ENCODE measurements at regions not wholly inside any gene's neighbourhood (a gene's known extent, or its start where the extent isn't known, plus 50 kb on each side); places are given as distances from the start of the nearest gene placed in this dataset.

DNA sequence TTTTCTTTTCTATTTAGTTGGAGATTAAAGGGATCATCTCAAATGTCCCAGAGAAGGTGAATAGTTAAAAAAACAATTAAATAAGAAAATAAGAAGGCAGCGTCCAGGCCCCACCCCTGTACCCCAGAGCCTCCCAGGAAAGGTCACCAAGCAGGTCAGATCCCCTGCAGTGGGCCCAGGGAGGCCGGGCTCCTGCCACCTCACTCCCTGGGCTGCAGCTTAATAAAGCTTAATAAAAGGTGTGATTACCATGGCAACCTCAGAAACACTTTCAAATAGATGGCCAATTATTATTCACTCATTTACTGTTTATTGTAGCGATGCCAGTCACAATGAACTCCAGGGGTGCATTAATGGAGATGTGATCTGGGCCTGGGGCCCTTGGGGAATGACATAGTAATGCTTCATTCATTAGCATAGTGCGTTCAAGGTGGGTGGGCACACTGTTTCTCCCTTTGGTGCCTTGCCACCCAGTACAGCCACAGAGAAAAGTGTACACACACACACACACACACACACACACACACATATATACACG, 386.2 kb downstream of the CADM1 start:
- POLR2A ChIA-PET (ENCODE audit: unreplicated experiment): interaction anchor here (0.6 kb wide), 1 partner anchor 56 kb away, joined by 6 read pairs; no protein-coding TSS in a partner anchor

DNA sequence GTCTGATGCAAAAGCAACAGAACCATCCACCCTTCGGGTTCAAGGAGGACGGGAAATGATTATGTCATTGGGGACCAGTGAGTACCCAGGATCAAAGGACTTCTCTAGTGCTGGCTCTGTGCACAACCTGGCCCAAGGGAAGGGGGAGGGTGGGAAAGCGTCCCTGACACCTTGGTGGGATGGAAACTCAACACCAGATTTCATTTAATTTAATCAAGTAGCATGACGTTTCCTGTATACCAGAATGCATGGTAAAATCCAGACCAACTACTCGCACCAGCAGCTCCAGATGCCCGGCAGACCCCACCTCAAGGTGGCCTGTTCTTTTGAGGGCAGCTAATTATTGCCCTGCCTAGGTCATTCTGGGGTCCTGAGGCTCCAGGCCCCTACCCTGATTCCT, 385.1 kb downstream of the CADM1 start:
- no peak overlapping the region for H3K27ac ChIP-seq
- TF ChIP-seq, protein P1, sequence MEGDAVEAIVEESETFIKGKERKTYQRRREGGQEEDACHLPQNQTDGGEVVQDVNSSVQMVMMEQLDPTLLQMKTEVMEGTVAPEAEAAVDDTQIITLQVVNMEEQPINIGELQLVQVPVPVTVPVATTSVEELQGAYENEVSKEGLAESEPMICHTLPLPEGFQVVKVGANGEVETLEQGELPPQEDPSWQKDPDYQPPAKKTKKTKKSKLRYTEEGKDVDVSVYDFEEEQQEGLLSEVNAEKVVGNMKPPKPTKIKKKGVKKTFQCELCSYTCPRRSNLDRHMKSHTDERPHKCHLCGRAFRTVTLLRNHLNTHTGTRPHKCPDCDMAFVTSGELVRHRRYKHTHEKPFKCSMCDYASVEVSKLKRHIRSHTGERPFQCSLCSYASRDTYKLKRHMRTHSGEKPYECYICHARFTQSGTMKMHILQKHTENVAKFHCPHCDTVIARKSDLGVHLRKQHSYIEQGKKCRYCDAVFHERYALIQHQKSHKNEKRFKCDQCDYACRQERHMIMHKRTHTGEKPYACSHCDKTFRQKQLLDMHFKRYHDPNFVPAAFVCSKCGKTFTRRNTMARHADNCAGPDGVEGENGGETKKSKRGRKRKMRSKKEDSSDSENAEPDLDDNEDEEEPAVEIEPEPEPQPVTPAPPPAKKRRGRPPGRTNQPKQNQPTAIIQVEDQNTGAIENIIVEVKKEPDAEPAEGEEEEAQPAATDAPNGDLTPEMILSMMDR (conservative IDR thresholded peaks at IDR 0.05): no peak
- no peak for TF ChIP-seq EZH2 (IDR thresholded peaks at IDR 0.05; ENCODE audit: low read depth)
- H3K4me3 ChIP-seq: no peak overlapping the region
- H3K79me2 ChIP-seq (ENCODE audit: low read depth): no peaks in the 10 kb centered on the region
- H3F3A ChIP-seq (ENCODE audit: insufficient read depth, low read depth): no peaks in the 10 kb centered on the region
- CTCF ChIA-PET: no interaction called here
- no peaks in the 10 kb centered on the region for H3K4me1 ChIP-seq (replicated peaks; ENCODE audit: insufficient read depth)
- H2AFZ ChIP-seq: no peak overlapping the region
- BruUV-seq (replicated peaks): no TSS peak
- no peak overlapping the region for H3K4me2 ChIP-seq
- H3K9me2 ChIP-seq (ENCODE audit: insufficient read depth): no peaks in the 10 kb centered on the region
- no peak for DNase-seq
- H3K36me3 ChIP-seq (ENCODE audit: low read depth): no peaks in the 10 kb centered on the region
- intact Hi-C loops (cut with micrococcal nuclease; ENCODE audit: unreplicated experiment): no loop called here
- no peaks in the 10 kb centered on the region for H3K9me3 ChIP-seq (ENCODE audit: insufficient read depth, low read depth)
- POLR2A ChIA-PET (ENCODE audit: unreplicated experiment): no interaction called here
- no peaks in the 10 kb centered on the region; the same call in 1 of the 2 replicates for H4K20me1 ChIP-seq (ENCODE audit: insufficient read depth)
- peaks cover 11% of the 10 kb centered on the region; the same call in 1 of the 2 replicates for H3K27me3 ChIP-seq (ENCODE audit: insufficient read depth, low read depth)

More for the DNA sequence above, 386.2 kb downstream of the CADM1 start:
- Histone ChIP-seq H3F3A (ENCODE audit: insufficient read depth, low read depth) (no peaks in the 10 kb centered on the region), H3K4me3 (no peak overlapping the region), H3K27me3 (ENCODE audit: insufficient read depth, low read depth) (peaks cover 1% of the 10 kb centered on the region; the same call in 1 of the 2 replicates), H3K4me2 (no peak overlapping the region), H4K20me1 (ENCODE audit: insufficient read depth) (no peaks in the 10 kb centered on the region; the same call in 1 of the 2 replicates), H3K79me2 (ENCODE audit: low read depth) (no peaks in the 10 kb centered on the region), H2AFZ (no peak overlapping the region), H3K9me2 (ENCODE audit: insufficient read depth) (no peaks in the 10 kb centered on the region), H3K4me1 (replicated peaks; ENCODE audit: insufficient read depth) (no peaks in the 10 kb centered on the region), H3K27ac (no peak overlapping the region), H3K36me3 (ENCODE audit: low read depth) (no peaks in the 10 kb centered on the region), H3K9me3 (ENCODE audit: insufficient read depth, low read depth) (no peaks in the 10 kb centered on the region)
- no TSS peak for BruUV-seq (replicated peaks)
- intact Hi-C loops (cut with micrococcal nuclease; ENCODE audit: unreplicated experiment): no loop called here
- CTCF ChIA-PET: no interaction called here
- no peak for TF ChIP-seq EZH2 (IDR thresholded peaks at IDR 0.05; ENCODE audit: low read depth)
- TF ChIP-seq, protein P1 (conservative IDR thresholded peaks at IDR 0.05): no peak
- DNase-seq: no peak

All from PC-9 (cell line).